OCI-LY1 (cell line): ENCODE measurements at regions not wholly inside any gene's neighbourhood (a gene's known extent, or its start where the extent isn't known, plus 50 kb on each side); places are given as distances from the start of the nearest gene placed in this dataset.

ENCODE experiments used
- CTCF ChIP-seq: fragments of 200-600 bp; sonication (generic), shearing (Covaris generic); IDR thresholded peaks from 2 replicates; pipeline ENCODE4 v1.5.1; 2017; ENCODE audit warnings: mild to moderate bottlenecking, antibody characterized with exemption, low read length, moderate library complexity, mixed read lengths
- EZH2 ChIP-seq: fragments of 200-600 bp; sonication (generic), shearing (Covaris generic); IDR thresholded peaks from 2 replicates; pipeline ENCODE4 v1.8.0; 2017; ENCODE audit warnings: borderline replicate concordance, mixed run types, mild to moderate bottlenecking, antibody characterized with exemption, low read length, moderate library complexity, mixed read lengths

GRCh38 chr3:110871869-110872268, 199.7 kb upstream of the NECTIN3 start:
- TF ChIP-seq CTCF (no peak), EZH2 (no peak)
